BLaER1 (cell line): ENCODE measurements at regions not wholly inside any gene's neighbourhood (a gene's known extent, or its start where the extent isn't known, plus 50 kb on each side); places are given as distances from the start of the nearest gene placed in this dataset.
"Not testable (repeated sequence)": the region's sequence is repeated elsewhere in the genome, so short reads cannot be mapped to it uniquely, and the experiment has no call there.

Source experiments
- H3K27ac ChIP-seq: shearing (Covaris generic); formaldehyde crosslinking; 2 replicates; pipeline ENCODE4 v1.8.1; 2022
- H3K27me3 ChIP-seq: shearing (Covaris generic); formaldehyde crosslinking; 2 replicates; pipeline ENCODE4 v1.8.1; 2022
- H3K36me3 ChIP-seq: shearing (Covaris generic); formaldehyde crosslinking; 2 replicates; pipeline ENCODE4 v1.8.1; 2022
- H3K4me1 ChIP-seq: shearing (Covaris generic); formaldehyde crosslinking; 2 replicates; pipeline ENCODE4 v1.8.1; 2022
- H3K4me2 ChIP-seq: shearing (Covaris generic); formaldehyde crosslinking; 2 replicates; pipeline ENCODE4 v1.8.1; 2022
- H3K4me3 ChIP-seq: shearing (Covaris generic); formaldehyde crosslinking; 2 replicates; pipeline ENCODE4 v1.8.1; 2022
- H3K9ac ChIP-seq: shearing (Covaris generic); formaldehyde crosslinking; 2 replicates; pipeline ENCODE4 v1.8.1; 2022
- H3K9me3 ChIP-seq: shearing (Covaris generic); formaldehyde crosslinking; 2 replicates; pipeline ENCODE4 v1.8.1; 2022
- H4K20me1 ChIP-seq: shearing (Covaris generic); formaldehyde crosslinking; 2 replicates; pipeline ENCODE4 v1.8.1; 2022
- Cebpa-rat ChIP-seq: shearing (Covaris generic); IDR thresholded peaks from 2 replicates; pipeline ENCODE4 v1.8.1; 2022

- Histone ChIP-seq H4K20me1 (no peaks in the 10 kb centered on the region), H3K27ac (no peak overlapping the region), H3K27me3 (no peaks in the 10 kb centered on the region), H3K9ac (no peak overlapping the region), H3K36me3 (no peaks in the 10 kb centered on the region), H3K4me2 (no peak overlapping the region), H3K4me3 (no peak overlapping the region), H3K9me3 (no peaks in the 10 kb centered on the region), H3K4me1 (no peaks in the 10 kb centered on the region)
- TF ChIP-seq Cebpa-rat: no peak
Measured at GRCh38 chr21:15976807-15977206, 247.0 kb downstream of the USP25 start.

DNA sequence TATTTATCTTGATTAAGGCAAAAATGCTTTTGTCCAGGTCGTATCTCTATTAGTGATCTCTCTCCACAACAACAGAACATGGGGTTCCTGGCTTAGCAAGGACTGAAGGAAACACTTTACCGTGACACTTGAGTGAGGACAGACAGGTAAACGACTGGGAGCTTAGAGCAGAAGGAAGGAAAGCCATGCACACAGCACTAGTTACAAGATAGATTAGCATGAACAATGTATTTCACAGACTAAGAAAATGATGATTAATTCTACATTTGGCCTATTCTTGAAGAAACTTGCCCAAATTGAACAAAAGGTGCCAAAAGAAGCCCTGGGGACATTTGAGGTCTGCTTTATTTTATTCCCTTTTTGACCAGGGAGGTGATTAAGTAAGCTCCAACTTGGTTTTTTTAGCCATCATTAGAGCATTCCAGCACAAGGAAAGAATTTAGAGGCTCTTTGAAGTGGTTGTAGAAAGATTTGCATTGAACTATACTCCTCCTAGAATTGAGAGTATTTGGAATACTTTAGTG is 248.5 kb downstream of the USP25 start:
- Histone ChIP-seq H3K4me1 (no peaks in the 10 kb centered on the region), H3K36me3 (no peaks in the 10 kb centered on the region), H3K27me3 (no peaks in the 10 kb centered on the region), H3K27ac (no peak overlapping the region), H3K9me3 (no peaks in the 10 kb centered on the region), H3K4me3 (no peak overlapping the region), H3K4me2 (no peak overlapping the region), H3K9ac (no peak overlapping the region), H4K20me1 (no peaks in the 10 kb centered on the region)
- no peak for TF ChIP-seq Cebpa-rat

- H3K4me3 ChIP-seq, H3K27me3 ChIP-seq, H4K20me1 ChIP-seq, H3K27ac ChIP-seq, H3K9ac ChIP-seq, H3K4me2 ChIP-seq, H3K9me3 ChIP-seq, H3K4me1 ChIP-seq, H3K36me3 ChIP-seq: not testable (repeated sequence)
Measured at GRCh38 chr21:15979493-15979892, 249.7 kb downstream of the USP25 start.

- no peak overlapping the region for H3K27ac ChIP-seq
- H3K27me3 ChIP-seq: no peaks in the 10 kb centered on the region
- no peaks in the 10 kb centered on the region for H3K4me1 ChIP-seq
- H3K36me3 ChIP-seq: no peaks in the 10 kb centered on the region
- no peak overlapping the region for H3K4me3 ChIP-seq
- no peak overlapping the region for H3K9ac ChIP-seq
- no peaks in the 10 kb centered on the region for H3K9me3 ChIP-seq
- H3K4me2 ChIP-seq: no peak overlapping the region
- H4K20me1 ChIP-seq: no peaks in the 10 kb centered on the region
- TF ChIP-seq Cebpa-rat: no peak
Measured at GRCh38 chr21:15986277-15986676, 256.5 kb downstream of the USP25 start.

DNA sequence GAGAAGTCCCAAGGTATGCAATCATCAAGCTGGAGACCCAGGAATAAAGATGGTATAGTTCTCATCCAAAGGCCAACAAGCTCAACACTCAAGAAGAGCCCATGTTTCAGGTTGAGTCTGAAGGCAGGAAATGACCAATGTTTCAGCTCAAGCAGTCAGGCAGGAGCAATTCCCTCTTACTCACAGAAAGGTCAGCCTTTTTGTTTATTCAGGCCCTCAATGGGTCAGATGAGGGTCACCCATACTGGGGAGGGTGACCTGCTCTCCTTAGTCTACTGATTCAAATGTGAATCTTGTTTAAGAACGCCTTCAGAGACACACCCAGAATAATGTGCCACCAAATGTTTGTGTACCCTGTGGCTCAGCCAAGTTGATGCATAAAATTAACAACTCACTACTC is 262.4 kb downstream of the USP25 start:
- Histone ChIP-seq H3K9ac (no peak overlapping the region), H4K20me1 (no peaks in the 10 kb centered on the region), H3K4me1 (no peaks in the 10 kb centered on the region), H3K27ac (no peak overlapping the region), H3K9me3 (no peaks in the 10 kb centered on the region), H3K36me3 (no peaks in the 10 kb centered on the region), H3K4me2 (no peak overlapping the region), H3K4me3 (no peak overlapping the region), H3K27me3 (no peaks in the 10 kb centered on the region)
- no peak for TF ChIP-seq Cebpa-rat

- H3K27me3 ChIP-seq: no peaks in the 10 kb centered on the region
- H3K36me3 ChIP-seq: no peaks in the 10 kb centered on the region
- H3K9ac ChIP-seq: no peak overlapping the region
- H3K4me2 ChIP-seq: no peak overlapping the region
- no peak overlapping the region for H3K27ac ChIP-seq
- no peaks in the 10 kb centered on the region for H3K4me1 ChIP-seq
- TF ChIP-seq Cebpa-rat: no peak
- H3K9me3 ChIP-seq: no peaks in the 10 kb centered on the region
- no peak overlapping the region for H3K4me3 ChIP-seq
- H4K20me1 ChIP-seq: no peaks in the 10 kb centered on the region
Measured at GRCh38 chr21:15993951-15994350, 264.2 kb downstream of the USP25 start.

DNA sequence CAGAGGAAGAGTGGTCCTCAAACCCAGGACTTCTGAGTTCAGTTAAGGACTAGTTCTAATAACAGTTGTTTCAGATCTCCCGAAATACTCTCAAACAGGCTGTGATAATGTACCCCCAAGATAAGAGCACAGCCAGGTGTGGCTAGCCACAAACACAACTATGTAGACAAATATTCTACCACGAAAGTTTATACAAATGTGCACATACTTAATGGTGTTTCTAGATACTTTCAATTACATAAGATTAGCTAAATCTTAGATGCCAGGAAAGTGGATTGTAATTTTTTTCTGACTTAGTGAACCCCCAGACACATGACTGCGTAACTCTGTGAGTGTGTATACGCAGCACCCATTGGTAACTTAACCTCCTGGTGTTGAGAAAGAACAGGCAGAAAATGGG is 270.0 kb downstream of the USP25 start:
- H3K4me1 ChIP-seq: no peaks in the 10 kb centered on the region
- no peak for TF ChIP-seq Cebpa-rat
- no peak overlapping the region for H3K4me2 ChIP-seq
- H4K20me1 ChIP-seq: no peaks in the 10 kb centered on the region
- H3K9me3 ChIP-seq: no peaks in the 10 kb centered on the region
- H3K4me3 ChIP-seq: no peak overlapping the region
- no peak overlapping the region for H3K9ac ChIP-seq
- no peak overlapping the region for H3K27ac ChIP-seq
- H3K27me3 ChIP-seq: no peaks in the 10 kb centered on the region
- no peaks in the 10 kb centered on the region for H3K36me3 ChIP-seq

GRCh38 chr21:16002874-16003466 is 273.2 kb downstream of the USP25 start:
- H3K4me3 ChIP-seq: no peak overlapping the region
- H3K4me1 ChIP-seq: no peaks in the 10 kb centered on the region
- no peaks in the 10 kb centered on the region for H3K9me3 ChIP-seq
- H3K27ac ChIP-seq: no peak overlapping the region
- TF ChIP-seq Cebpa-rat: no peak
- H3K27me3 ChIP-seq: no peaks in the 10 kb centered on the region
- H3K9ac ChIP-seq: no peak overlapping the region
- H4K20me1 ChIP-seq: no peaks in the 10 kb centered on the region
- H3K4me2 ChIP-seq: no peak overlapping the region
- H3K36me3 ChIP-seq: no peaks in the 10 kb centered on the region

- H4K20me1 ChIP-seq: no peaks in the 10 kb centered on the region
- TF ChIP-seq Cebpa-rat: no peak
- no peaks in the 10 kb centered on the region for H3K27me3 ChIP-seq
- H3K9me3 ChIP-seq: no peaks in the 10 kb centered on the region
- no peak overlapping the region for H3K4me3 ChIP-seq
- H3K27ac ChIP-seq: no peak overlapping the region
- no peak overlapping the region for H3K4me2 ChIP-seq
- H3K36me3 ChIP-seq: no peaks in the 10 kb centered on the region
- H3K4me1 ChIP-seq: no peaks in the 10 kb centered on the region
- H3K9ac ChIP-seq: no peak overlapping the region
Measured at GRCh38 chr21:16004086-16004485, 274.3 kb downstream of the USP25 start.

DNA sequence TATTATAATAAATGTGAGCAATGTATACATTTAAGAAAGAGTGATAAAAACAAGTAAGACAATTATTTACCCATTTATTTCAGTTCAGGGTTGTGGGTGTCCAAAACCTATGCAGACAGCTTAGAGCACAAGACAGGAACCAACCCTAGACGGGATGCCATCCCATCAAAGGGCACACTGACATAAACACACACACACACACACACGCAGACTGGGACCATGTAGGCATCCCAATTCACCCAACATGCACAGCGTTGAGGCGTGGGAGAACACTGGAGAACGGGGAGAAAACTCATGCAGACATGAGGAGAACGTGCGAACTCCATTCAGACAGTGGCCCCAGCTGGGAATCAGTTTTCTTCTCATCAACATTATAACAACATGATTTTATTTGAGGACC is 274.7 kb downstream of the USP25 start:
- Histone ChIP-seq H3K27me3 (no peaks in the 10 kb centered on the region), H3K9ac (no peak overlapping the region), H3K36me3 (no peaks in the 10 kb centered on the region), H3K27ac (no peak overlapping the region), H4K20me1 (no peaks in the 10 kb centered on the region), H3K4me1 (no peaks in the 10 kb centered on the region), H3K4me3 (no peak overlapping the region), H3K4me2 (no peak overlapping the region), H3K9me3 (no peaks in the 10 kb centered on the region)
- no peak for TF ChIP-seq Cebpa-rat

GRCh38 chr21:16005996-16006395 is 276.2 kb downstream of the USP25 start:
- Histone ChIP-seq H3K36me3 (no peaks in the 10 kb centered on the region), H3K4me1 (no peaks in the 10 kb centered on the region), H3K27me3 (no peaks in the 10 kb centered on the region), H4K20me1 (no peaks in the 10 kb centered on the region), H3K4me2 (no peak overlapping the region), H3K27ac (no peak overlapping the region), H3K9ac (no peak overlapping the region), H3K9me3 (no peaks in the 10 kb centered on the region), H3K4me3 (no peak overlapping the region)
- TF ChIP-seq Cebpa-rat: no peak
